Heart right ventricle (tissue), 16 donors: ENCODE measurements at regions not wholly inside any gene's neighbourhood (a gene's known extent, or its start where the extent isn't known, plus 50 kb on each side); places are given as distances from the start of the nearest gene placed in this dataset.
A peak's percentile ranks its signal among the peaks of the same experiment; 100 is the strongest.

Source experiments
- ATAC-seq, 8 donors: fragments of 200-7000 bp; cut with Tn5 transposase; one replicate each; pipeline ENCODE4 v1.9.1; 2020; ENCODE audit warnings: mild to moderate bottlenecking in 8 of 8, moderate library complexity in 8 of 8, moderate number of reproducible peaks in 1 of 8
- DNase-seq, 2 donors: peaks; one replicate each; pipeline ENCODE4 v3.0.0-alpha.2; 2020
- H3K27ac ChIP-seq, 10 donors: fragments of 200-600 bp; sonication (generic) in 2 of 10; one replicate each; pipeline versions ENCODE4 v1.5.0 to v1.8.0; 2020 to 2022; ENCODE audit warnings: mild to moderate bottlenecking in 3 of 10
- H3K27me3 ChIP-seq, 7 donors: fragments of 200-600 bp; one replicate each; pipeline ENCODE4 v1.8.0; 2021 to 2022; ENCODE audit warnings: mild to moderate bottlenecking in 2 of 7
- H3K36me3 ChIP-seq, 9 donors: fragments of 200-600 bp; sonication (generic) in 1 of 9; one replicate each; pipeline versions ENCODE4 v1.5.0 to v1.8.0; 2020 to 2022; ENCODE audit warnings: mild to moderate bottlenecking in 2 of 9
- H3K4me1 ChIP-seq, 9 donors: fragments of 200-600 bp; sonication (generic) in 1 of 9; one replicate each; pipeline versions ENCODE4 v1.5.0 to v1.8.0; 2020 to 2022; ENCODE audit warnings: mild to moderate bottlenecking in 4 of 9
- H3K4me3 ChIP-seq, 10 donors: fragments of 200-600 bp; sonication (generic) in 2 of 10; one replicate each; pipeline versions ENCODE4 v1.5.0 to v1.8.0; 2020 to 2022; ENCODE audit warnings: mild to moderate bottlenecking in 7 of 10, moderate library complexity in 2 of 10
- H3K9me3 ChIP-seq, 11 donors: fragments of 200-600 bp in 10 of 11; sonication (generic) in 2 of 11; one replicate each; pipeline versions ENCODE4 v1.5.0 to v1.8.0; 2013 to 2022; ENCODE audit warnings: mild to moderate bottlenecking in 2 of 11, control low read depth in 1 of 11, moderate library complexity in 1 of 11
- WGBS, 2 donors: extraction: QIAGEN DNeasy Blood & Tissue Kit; methylation state at CpG; one replicate each; pipeline ENCODE4 v1.1.7; 2013; ENCODE audit warnings: inconsistent platforms in 1 of 2; 5-methylcytosine and 5-hydroxymethylcytosine counted together
- intact Hi-C, 10 donors: fragments of 100-400 bp; cut with DNase I; formaldehyde crosslinking; loops; one replicate each; pipeline versions ENCODE4 v1.11.1 to v1.14.2; 2022
- TF ChIP-seq, protein P1 (sequence below), 9 donors: fragments of 200-600 bp; sonication (generic) in 2 of 9; IDR thresholded peaks; one replicate each; pipeline versions ENCODE4 v1.5.0 to v1.8.0; 2021 to 2022; ENCODE audit warnings: antibody characterized with exemption in 9 of 9, mild to moderate bottlenecking in 5 of 9, moderate library complexity in 1 of 9
- donor health status: Arrhythmogenic right ventricular cardiomyopathy.
- donor health status: ischemic (EF 13 %, LVEDD 7.1; RV severe dilation, severe dysfunction).
- donor health status: healthy with polysubstance abuse.
- donor health status: DM: no; HTN: yes; CAD: no.
- donor health status: DM: no; HTN: no; CAD: no.
- donor health status: ischemic (EF 25% LVEDD 6.9; RV normal size, moderate dysfunction).
- donor health status: ischemic (EF 25% LVEDD 5.7; RV mildly dilated, moderate dysfunction).
- donor health status: healthy.
- donor health status: DM: yes; HTN: yes; CAD: no.
- donor health status: Ischemic cardiomyopathy.
- donor health status: ischemic (EF 35%, LVEDD 5.7; RV mildly dilated, moderate dysfunction).
- donor health status: nonischemic (EF 11% LVEDD 7.7; RV severe dilation, severe dysfunction).
- donor health status: DM: yes; HTN: yes; CAD: no.
- donor health status: PGD.
- donor health status: ischemic (EF 29% LVEDD 5.4; RV normal size, mild dysfunction).
- donor health status: nonischemic (EF 23%, LVEDD 6.1; RV moderate dilation, normal function).

DNA sequence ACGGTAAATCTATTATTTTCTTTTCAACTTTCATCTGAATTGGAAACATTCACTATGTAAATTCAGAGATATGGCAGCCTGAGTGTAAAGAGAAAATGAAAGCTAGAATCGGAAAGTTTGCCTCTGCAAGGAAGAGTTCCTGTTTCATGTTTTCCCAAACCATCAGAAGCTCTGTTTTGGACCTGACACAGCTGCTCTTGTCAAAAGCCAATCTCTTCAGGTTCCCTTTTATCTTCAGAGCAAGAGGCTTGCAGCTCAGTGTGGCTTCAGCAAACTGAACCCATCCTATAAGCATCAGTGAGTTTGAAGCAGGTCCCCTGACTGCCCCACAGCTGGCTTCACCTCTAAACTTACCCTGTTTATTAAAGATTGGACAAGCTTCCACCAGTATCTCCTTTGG, 1099.7 kb downstream of the DTWD2 start:
- DNase-seq (no peak), ATAC-seq (peak in 6 of 8 donors; percentile 48 to 69 (median 53))
- Histone ChIP-seq H3K4me3 (peak overlapping the region in 7 of 10 donors; percentile 11 to 43 (median 36)), H3K4me1 (peaks cover 0 to 17% (median 7%) of the 10 kb centered on the region in 9 donors), H3K27me3 (no peaks in the 10 kb centered on the region), H3K36me3 (no peaks in the 10 kb centered on the region), H3K27ac (peak overlapping the region in 5 of 10 donors; percentile 27 to 60 (median 45)), H3K9me3 (no peaks in the 10 kb centered on the region)
- WGBS, 2 donors, result 30 to 40% methylated on average over 2 of the region's 2 CpGs
- TF ChIP-seq, protein P1, sequence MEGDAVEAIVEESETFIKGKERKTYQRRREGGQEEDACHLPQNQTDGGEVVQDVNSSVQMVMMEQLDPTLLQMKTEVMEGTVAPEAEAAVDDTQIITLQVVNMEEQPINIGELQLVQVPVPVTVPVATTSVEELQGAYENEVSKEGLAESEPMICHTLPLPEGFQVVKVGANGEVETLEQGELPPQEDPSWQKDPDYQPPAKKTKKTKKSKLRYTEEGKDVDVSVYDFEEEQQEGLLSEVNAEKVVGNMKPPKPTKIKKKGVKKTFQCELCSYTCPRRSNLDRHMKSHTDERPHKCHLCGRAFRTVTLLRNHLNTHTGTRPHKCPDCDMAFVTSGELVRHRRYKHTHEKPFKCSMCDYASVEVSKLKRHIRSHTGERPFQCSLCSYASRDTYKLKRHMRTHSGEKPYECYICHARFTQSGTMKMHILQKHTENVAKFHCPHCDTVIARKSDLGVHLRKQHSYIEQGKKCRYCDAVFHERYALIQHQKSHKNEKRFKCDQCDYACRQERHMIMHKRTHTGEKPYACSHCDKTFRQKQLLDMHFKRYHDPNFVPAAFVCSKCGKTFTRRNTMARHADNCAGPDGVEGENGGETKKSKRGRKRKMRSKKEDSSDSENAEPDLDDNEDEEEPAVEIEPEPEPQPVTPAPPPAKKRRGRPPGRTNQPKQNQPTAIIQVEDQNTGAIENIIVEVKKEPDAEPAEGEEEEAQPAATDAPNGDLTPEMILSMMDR (IDR thresholded peaks at IDR 0.05), result no peak
- intact Hi-C loops, result no loop called here

DNA sequence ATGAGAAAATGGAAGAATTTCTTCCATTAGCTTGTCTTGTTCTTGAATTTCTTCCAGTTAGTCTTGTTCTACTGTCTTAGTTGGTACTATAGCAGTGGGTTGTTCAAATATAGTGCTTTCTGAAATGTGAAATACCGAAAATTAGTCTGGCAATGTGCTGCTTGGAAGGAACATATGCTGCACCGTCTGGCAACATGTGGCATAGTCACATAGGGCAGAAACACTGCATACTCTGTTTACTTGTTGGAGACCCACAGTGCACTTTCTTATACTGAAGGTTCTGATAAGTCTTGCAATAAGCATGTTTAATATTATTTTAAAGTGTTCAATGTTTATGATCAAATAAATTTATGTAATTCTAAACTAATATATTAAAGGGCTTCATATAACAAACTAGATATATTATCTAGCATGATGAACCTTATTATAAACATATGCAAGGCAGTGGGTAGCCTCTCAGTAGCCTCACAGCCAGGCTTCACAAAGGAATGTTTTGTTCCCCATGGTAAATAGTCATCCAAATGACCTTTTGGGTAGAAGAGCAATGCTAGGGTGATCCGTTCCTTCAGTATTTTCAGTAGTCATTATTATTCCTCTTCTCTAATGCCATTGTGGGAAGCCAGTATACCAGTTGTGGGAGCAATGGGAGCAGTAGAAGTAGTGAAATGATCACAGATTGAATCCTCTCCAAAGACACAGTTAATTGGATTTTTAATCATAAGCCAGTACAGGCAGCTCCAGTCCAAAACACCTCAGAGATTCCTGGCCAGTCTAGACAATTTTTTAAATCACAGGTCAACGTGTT, 1106.7 kb downstream of the DTWD2 start:
- H3K4me1 ChIP-seq, result no peaks in the 10 kb centered on the region
- no peaks in the 10 kb centered on the region for H3K9me3 ChIP-seq
- H3K27ac ChIP-seq, result no peak overlapping the region
- no peak overlapping the region for H3K4me3 ChIP-seq
- no peak for DNase-seq
- 82 to 90% methylated on average over 4 of the region's 4 CpGs for WGBS, 2 donors
- no peaks in the 10 kb centered on the region for H3K36me3 ChIP-seq
- no peak for ATAC-seq
- intact Hi-C loops, result no loop called here
- TF ChIP-seq, protein P1 (IDR thresholded peaks at IDR 0.05), result no peak
- H3K27me3 ChIP-seq, result no peaks in the 10 kb centered on the region

DNA sequence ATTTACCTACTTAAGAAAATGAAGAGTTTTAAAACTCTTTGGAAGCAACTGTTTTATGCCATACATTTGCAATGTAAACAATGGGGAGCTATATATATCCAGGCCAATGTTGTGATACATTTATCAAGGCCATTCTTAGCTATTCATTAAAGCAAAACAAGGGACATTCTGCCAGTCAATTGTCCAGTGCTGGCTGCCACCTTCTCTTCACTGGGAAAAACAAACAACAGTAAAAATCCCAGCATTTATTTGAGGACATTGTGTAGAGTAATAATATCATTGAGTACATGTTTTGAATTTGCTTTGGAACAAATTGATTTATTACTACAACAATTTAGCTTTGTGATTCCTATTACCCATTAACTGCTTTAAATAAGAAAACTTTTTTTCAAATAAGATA, 1107.4 kb downstream of the DTWD2 start:
- Histone ChIP-seq H3K27me3 (no peaks in the 10 kb centered on the region), H3K36me3 (no peaks in the 10 kb centered on the region), H3K9me3 (peaks cover 0 to under 1% (median 0%) of the 10 kb centered on the region in 11 donors), H3K4me3 (no peak overlapping the region), H3K4me1 (no peaks in the 10 kb centered on the region), H3K27ac (no peak overlapping the region)
- TF ChIP-seq, protein P1 (IDR thresholded peaks at IDR 0.05), result no peak
- DNase-seq, result no peak
- intact Hi-C loops, result no loop called here
- no peak for ATAC-seq

DNA sequence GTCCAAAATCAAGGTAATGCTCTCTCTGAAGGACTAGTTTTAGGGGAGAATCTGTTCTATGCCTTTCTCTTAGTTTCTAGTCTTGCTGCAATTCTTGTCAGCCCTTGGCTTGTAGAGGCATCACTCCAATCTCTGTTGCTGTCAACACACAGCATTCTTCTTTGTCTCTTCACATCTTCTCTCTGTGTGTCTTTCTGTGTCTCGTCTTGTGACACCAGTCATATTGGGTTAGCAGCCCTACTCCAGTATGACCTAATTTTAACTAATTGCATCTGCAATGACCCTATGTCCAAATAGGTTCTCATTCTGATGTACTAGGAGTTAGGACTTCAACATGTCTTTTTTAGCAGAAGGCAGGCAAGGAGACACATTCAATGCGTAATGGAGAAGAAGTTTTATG, 1110.6 kb downstream of the DTWD2 start:
- no peaks in the 10 kb centered on the region for H3K36me3 ChIP-seq
- intact Hi-C loops, result loop anchor here in 1 of 10 donors (10.0 kb wide), 1 partner anchor 917 kb away; no protein-coding TSS in a partner anchor
- no peaks in the 10 kb centered on the region for H3K27me3 ChIP-seq
- ATAC-seq, result no peak
- no peak overlapping the region for H3K27ac ChIP-seq
- H3K4me1 ChIP-seq, result no peaks in the 10 kb centered on the region
- 65 to 79% methylated on average over 2 of the region's 2 CpGs for WGBS, 2 donors
- no peak for DNase-seq
- no peak overlapping the region for H3K4me3 ChIP-seq
- TF ChIP-seq, protein P1 (IDR thresholded peaks at IDR 0.05), result no peak
- peaks cover 0 to 17% (median 0%) of the 10 kb centered on the region in 11 donors for H3K9me3 ChIP-seq
